ENCODE measurements at regions not wholly inside any gene's neighbourhood (a gene's known extent, or its start where the extent isn't known, plus 50 kb on each side); places are given as distances from the start of the nearest gene placed in this dataset.

GRCh38 chr11:92703449-92703830 is 266.0 kb upstream of the MTNR1B start:
- TF ChIP-seq CTCF (conservative IDR thresholded peaks at IDR 0.05 in 1 of 2, IDR thresholded peaks at IDR 0.05 in 1 of 2; ENCODE audit: extremely low read depth in 1 of 2, insufficient read depth in 1 of 2, low read depth in 1 of 2, low read length in 2 of 2): no peak
- TF ChIP-seq EZH2 (IDR thresholded peaks at IDR 0.05; ENCODE audit: borderline replicate concordance, low read length): no peak
